ENCODE measurements at regions not wholly inside any gene's neighbourhood (a gene's known extent, or its start where the extent isn't known, plus 50 kb on each side); places are given as distances from the start of the nearest gene placed in this dataset.

GRCh38 chr15:34646918-34647317 is 63.5 kb upstream of the GOLGA8B start:
- TF ChIP-seq CTCF (IDR thresholded peaks at IDR 0.05) (no peak), POLR2A (IDR thresholded peaks at IDR 0.05) (no peak)
